Esophagus squamous epithelium (tissue), 5 donors: ENCODE measurements at regions not wholly inside any gene's neighbourhood (a gene's known extent, or its start where the extent isn't known, plus 50 kb on each side); places are given as distances from the start of the nearest gene placed in this dataset.

Experiments
- DNase-seq: peaks from one replicate; lab custom pipeline; 2025; lab: John Stamatoyannopoulos, UW
- H3K27ac ChIP-seq, 4 donors: fragments of 200-600 bp; sonication (generic); one replicate each; pipeline ENCODE4 v1.5.1; 2016 to 2019; ENCODE audit warnings: mild to moderate bottlenecking in 1 of 4
- H3K27me3 ChIP-seq, 4 donors: fragments of 200-600 bp; sonication (generic); 1 replicate in 3 of 4; 2 replicates in 1 of 4; pipeline versions ENCODE4 v1.5.1 to v1.6.0; 2017 to 2021; ENCODE audit warnings: antibody characterized with exemption in 1 of 4
- H3K36me3 ChIP-seq, 3 donors: fragments of 200-600 bp; sonication (generic); one replicate each; pipeline ENCODE4 v1.5.1; 2016 to 2019
- H3K4me1 ChIP-seq, 3 donors: fragments of 200-600 bp; sonication (generic); one replicate each; pipeline ENCODE4 v1.5.1; 2017 to 2019
- H3K4me3 ChIP-seq, 4 donors: fragments of 200-600 bp; sonication (generic); 1 replicate in 3 of 4; 2 replicates in 1 of 4; pipeline ENCODE4 v1.5.1; 2016 to 2019; ENCODE audit warnings: mild to moderate bottlenecking in 2 of 4, moderate library complexity in 1 of 4
- H3K9me3 ChIP-seq, 3 donors: fragments of 200-600 bp; sonication (generic); one replicate each; pipeline ENCODE4 v1.5.1; 2016 to 2019
- POLR2A ChIP-seq, 4 donors: fragments of 450-650 bp; IDR thresholded peaks; one replicate each; pipeline ENCODE4 v1.6.1; 2017; ENCODE audit warnings: antibody characterized with exemption in 4 of 4, mild to moderate bottlenecking in 4 of 4, moderate library complexity in 3 of 4
- WGBS, 2 donors: methylation state at CpG; one replicate each; pipeline ENCODE4 v1.1.5; 2018; 5-methylcytosine and 5-hydroxymethylcytosine counted together
- intact Hi-C: fragments of 100-400 bp; cut with DNase I; formaldehyde crosslinking; loops from one replicate; pipeline ENCODE4 v1.15.0; 2022
- TF ChIP-seq, protein P1 (sequence below), 6 experiments: fragments of 450-650 bp in 4 of 6; fragments of 200-600 bp in 2 of 6; sonication (generic) in 2 of 6; IDR thresholded peaks; one replicate each; pipeline ENCODE4 v1.5.1; 2016 to 2019; ENCODE audit warnings: antibody characterized with exemption in 6 of 6, mild to moderate bottlenecking in 4 of 6, moderate library complexity in 4 of 6
- donor health status: DM: yes; HTN: yes; CAD: no.

GRCh38 chr14:45633220-45633984 is 380.4 kb upstream of the MIS18BP1 start:
- H3K4me3 ChIP-seq: no peak overlapping the region
- H3K27me3 ChIP-seq: no peaks in the 10 kb centered on the region
- peak overlapping the region in 1 of 4 donors; percentile 13 for H3K27ac ChIP-seq
- TF ChIP-seq, protein P1, sequence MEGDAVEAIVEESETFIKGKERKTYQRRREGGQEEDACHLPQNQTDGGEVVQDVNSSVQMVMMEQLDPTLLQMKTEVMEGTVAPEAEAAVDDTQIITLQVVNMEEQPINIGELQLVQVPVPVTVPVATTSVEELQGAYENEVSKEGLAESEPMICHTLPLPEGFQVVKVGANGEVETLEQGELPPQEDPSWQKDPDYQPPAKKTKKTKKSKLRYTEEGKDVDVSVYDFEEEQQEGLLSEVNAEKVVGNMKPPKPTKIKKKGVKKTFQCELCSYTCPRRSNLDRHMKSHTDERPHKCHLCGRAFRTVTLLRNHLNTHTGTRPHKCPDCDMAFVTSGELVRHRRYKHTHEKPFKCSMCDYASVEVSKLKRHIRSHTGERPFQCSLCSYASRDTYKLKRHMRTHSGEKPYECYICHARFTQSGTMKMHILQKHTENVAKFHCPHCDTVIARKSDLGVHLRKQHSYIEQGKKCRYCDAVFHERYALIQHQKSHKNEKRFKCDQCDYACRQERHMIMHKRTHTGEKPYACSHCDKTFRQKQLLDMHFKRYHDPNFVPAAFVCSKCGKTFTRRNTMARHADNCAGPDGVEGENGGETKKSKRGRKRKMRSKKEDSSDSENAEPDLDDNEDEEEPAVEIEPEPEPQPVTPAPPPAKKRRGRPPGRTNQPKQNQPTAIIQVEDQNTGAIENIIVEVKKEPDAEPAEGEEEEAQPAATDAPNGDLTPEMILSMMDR (IDR thresholded peaks at IDR 0.05): no peak
- no peak for TF ChIP-seq POLR2A (IDR thresholded peaks at IDR 0.05)
- intact Hi-C loops: no loop called here
- H3K9me3 ChIP-seq: peaks cover 0 to 8% (median 0%) of the 10 kb centered on the region in 3 donors
- WGBS, 2 donors: 48 to 50% methylated on average over 7 of the region's 7 CpGs
- H3K36me3 ChIP-seq: no peaks in the 10 kb centered on the region
- no peak for DNase-seq
- H3K4me1 ChIP-seq: no peaks in the 10 kb centered on the region

DNA sequence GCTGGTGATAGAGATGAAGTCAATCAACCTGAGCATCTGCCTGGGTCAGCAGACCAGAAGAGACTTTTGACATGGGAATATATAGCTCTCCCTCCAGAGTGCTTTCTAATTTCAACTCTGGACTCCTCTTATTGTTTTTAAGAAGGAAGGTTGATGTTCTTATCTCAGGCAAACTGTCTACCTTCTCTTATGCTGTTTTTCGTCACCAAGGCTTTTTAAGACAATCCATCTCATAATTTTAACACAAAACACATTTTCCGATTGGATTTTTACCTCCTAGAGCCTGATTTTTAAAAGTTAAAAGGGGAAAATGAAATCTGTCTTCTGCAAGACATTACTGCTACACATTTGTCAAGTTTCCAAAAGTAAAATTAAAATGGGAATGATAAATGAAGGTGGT is 368.7 kb upstream of the MIS18BP1 start:
- intact Hi-C loops: no loop called here
- no peaks in the 10 kb centered on the region for H3K9me3 ChIP-seq
- no peaks in the 10 kb centered on the region for H3K27me3 ChIP-seq
- TF ChIP-seq, protein P1 (IDR thresholded peaks at IDR 0.05): no peak
- TF ChIP-seq POLR2A (IDR thresholded peaks at IDR 0.05): no peak
- no peak overlapping the region for H3K4me3 ChIP-seq
- 74 to 78% methylated on average over 2 of the region's 2 CpGs for WGBS, 2 donors
- H3K27ac ChIP-seq: no peak overlapping the region
- no peak for DNase-seq
- H3K36me3 ChIP-seq: no peaks in the 10 kb centered on the region
- no peaks in the 10 kb centered on the region for H3K4me1 ChIP-seq

GRCh38 chr14:45619831-45620230 is 366.8 kb upstream of the MIS18BP1 start:
- 82 to 91% methylated on average over 4 of the region's 4 CpGs for WGBS, 2 donors
- DNase-seq: no peak
- Histone ChIP-seq H3K27me3 (no peaks in the 10 kb centered on the region), H3K4me1 (no peaks in the 10 kb centered on the region), H3K4me3 (no peak overlapping the region), H3K27ac (no peak overlapping the region), H3K9me3 (no peaks in the 10 kb centered on the region), H3K36me3 (no peaks in the 10 kb centered on the region)
- intact Hi-C loops: no loop called here
- TF ChIP-seq, protein P1 (IDR thresholded peaks at IDR 0.05): no peak
- TF ChIP-seq POLR2A (IDR thresholded peaks at IDR 0.05): no peak

DNA sequence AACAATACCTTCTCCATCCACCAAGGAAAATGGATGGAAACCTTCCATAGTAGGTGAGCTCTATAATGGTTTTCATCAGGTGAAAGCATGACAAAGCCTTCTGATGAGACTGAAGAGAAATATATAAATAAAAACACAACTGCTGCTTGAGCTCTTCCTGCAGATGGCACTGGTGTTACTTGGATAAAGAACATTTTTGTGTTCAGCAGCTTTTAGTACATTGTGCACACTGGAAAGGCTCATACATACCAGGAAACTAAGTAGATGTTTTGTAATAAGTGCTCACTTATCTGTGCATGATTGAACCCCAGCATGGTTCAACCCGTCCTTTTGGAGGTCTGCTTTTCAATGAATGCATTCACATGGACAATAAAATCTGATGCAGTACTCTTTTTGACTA is 357.3 kb upstream of the MIS18BP1 start:
- no peak overlapping the region for H3K4me3 ChIP-seq
- H3K27ac ChIP-seq: no peak overlapping the region
- no peaks in the 10 kb centered on the region for H3K4me1 ChIP-seq
- intact Hi-C loops: no loop called here
- 11 to 55% methylated on average over 1 of the region's 1 CpG for WGBS, 2 donors
- DNase-seq: no peak
- no peaks in the 10 kb centered on the region for H3K27me3 ChIP-seq
- no peaks in the 10 kb centered on the region for H3K9me3 ChIP-seq
- no peaks in the 10 kb centered on the region for H3K36me3 ChIP-seq
- TF ChIP-seq, protein P1 (IDR thresholded peaks at IDR 0.05): peak in 2 of 6 experiments; percentile 7 to 14
- TF ChIP-seq POLR2A (IDR thresholded peaks at IDR 0.05): no peak

GRCh38 chr14:45587142-45587541 is 334.1 kb upstream of the MIS18BP1 start:
- 44 to 55% methylated on average over 3 of the region's 3 CpGs for WGBS, 2 donors
- no peak for DNase-seq
- H3K36me3 ChIP-seq: no peaks in the 10 kb centered on the region
- no peak overlapping the region for H3K4me3 ChIP-seq
- TF ChIP-seq, protein P1 (IDR thresholded peaks at IDR 0.05): no peak
- TF ChIP-seq POLR2A (IDR thresholded peaks at IDR 0.05): no peak
- no peaks in the 10 kb centered on the region for H3K4me1 ChIP-seq
- intact Hi-C loops: no loop called here
- H3K9me3 ChIP-seq: peaks cover 0 to 9% (median 0%) of the 10 kb centered on the region in 3 donors
- H3K27ac ChIP-seq: no peak overlapping the region
- H3K27me3 ChIP-seq: no peaks in the 10 kb centered on the region
